NCI-H446 (cell line): ENCODE measurements at regions not wholly inside any gene's neighbourhood (a gene's known extent, or its start where the extent isn't known, plus 50 kb on each side); places are given as distances from the start of the nearest gene placed in this dataset.
"Not testable (repeated sequence)": the region's sequence is repeated elsewhere in the genome, so short reads cannot be mapped to it uniquely, and the experiment has no call there.

Experiments used
- DNase-seq, 2 experiments: peaks; one replicate each; lab custom pipeline; 2025; lab: John Stamatoyannopoulos, UW

DNA sequence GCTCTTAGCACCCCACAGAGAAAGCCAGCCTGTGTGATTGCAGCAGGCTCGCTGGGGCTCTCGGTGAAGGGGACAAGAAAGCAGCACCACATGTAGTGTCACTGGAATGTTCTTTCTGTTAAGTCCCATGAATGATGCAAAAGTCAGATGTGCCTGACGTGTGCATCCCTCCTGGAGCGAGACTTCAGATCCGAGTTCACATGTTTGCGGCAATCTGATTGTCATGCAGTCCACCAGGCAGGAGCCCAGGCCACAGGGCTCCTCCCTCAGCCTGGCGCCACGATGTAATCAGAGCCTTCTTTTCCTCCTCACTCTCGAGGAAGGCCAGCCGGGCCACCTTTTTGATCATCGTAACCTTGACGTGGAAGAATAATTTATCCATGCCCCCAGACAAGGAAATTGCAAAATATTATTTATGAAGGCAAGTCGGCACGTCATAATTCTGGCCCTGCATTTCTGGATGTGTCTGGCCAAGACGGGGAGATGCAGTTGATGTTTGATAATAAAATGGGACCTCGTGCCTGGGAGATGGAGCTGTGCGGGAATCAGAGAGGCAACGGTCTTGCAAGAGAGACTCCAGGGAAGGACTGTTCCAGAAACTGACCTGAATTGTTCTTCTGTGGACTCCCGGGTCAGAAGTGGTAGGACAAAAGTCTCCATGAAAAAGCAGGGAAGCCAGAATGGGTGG is 214.6 kb downstream of the PHETA1 start:
- DNase-seq, result no peak

DNA sequence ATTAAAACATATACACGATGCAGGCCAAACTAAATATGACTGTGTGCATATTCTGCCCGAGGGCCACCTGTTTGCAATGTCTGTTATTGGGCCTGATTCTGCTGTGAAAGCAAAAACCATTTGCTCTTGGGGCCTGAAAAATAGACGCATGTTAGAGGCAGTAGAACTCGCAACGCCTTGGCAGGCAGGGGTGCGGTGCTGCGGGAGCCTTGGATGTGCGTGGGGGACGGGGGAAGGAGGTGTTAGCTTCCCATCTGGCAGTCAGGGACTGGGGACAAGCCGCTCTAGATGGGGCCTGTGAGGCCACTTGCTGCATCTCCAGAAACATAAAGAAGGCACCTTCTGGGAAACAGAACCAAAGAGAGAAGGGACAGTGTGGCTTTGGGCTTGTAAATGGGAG is 216.3 kb downstream of the PHETA1 start:
- DNase-seq, result no peak

DNA sequence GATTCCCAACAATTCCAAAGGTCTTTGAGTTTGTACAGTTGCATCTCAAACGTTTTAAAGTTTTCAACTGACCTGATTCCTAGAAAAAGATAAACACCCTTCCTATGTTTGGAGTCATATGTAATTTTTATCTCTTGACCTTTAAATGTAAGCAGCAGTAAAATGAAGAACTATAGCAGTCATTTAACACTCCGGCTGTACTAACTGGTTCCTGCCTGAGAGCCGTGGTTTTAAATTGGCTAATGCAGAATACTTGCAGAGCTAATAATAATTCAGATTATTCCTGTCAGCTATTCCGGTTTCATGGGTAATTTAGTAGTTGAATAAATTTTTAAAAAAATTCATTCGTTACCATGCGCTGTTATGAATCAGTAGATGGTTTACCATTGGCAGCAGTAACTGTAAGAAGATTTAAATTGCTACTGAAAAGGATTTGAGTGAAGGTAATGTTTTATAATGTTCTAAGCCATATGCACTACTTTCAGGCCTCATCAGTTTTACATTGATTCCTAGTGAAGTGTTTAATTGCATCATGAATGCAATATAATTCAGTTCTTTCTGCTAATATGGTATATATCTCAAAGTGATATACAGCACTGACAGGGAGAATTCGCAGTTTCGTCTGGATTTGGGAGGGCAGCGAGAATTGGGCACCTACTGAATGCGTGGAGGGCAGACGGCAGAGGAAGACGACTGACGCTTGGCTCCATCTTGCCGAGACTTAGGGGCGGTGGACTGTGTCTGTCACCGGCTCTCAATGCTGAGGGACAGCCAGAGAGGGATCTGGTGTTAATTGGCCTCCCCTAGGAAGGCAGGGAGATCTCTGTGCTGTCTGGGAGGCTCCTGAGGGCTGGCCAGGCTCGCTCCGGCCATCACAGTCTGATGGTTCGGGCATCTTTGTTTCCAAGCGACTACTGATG is 217.7 kb downstream of the PHETA1 start:
- no peak for DNase-seq

DNA sequence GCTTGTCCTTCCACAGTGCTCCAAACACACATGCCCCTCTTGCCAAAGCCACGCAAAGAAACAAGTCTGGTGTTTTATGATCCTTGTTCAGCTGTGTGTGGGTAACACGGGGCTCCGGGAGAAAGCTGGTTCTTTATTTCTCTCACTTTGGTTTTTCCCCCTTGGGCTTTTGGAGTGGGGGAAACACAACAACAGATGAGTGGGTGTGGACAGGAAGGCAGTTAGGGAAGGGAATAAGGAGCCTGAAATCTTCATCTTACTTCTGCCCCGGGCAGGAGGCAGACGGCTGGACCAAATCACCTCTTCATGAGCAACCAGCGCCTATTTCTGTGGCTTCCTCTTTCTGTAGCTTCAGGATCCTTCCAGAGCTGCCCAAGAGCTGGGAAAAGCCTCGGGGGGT is 218.5 kb downstream of the PHETA1 start:
- no peak for DNase-seq

DNA sequence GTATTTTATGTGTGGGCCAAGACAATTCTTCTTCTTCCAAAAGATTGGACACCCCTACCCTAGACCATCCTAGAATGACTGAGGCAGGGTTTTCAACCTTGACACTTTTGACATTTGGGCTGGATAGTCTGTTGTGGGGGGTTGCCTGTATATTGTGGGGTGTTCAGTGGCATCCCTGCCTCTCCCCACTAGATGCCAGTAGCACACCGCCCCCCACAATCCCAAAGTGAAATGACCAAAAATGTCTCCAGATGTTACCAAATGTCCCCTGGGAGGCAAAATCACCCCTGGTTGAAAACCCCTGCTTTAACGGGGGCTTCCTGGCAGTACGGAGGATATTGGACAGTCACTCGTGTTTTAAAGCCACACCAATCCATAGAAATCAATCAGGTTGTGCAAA is 219.6 kb downstream of the PHETA1 start:
- DNase-seq, result no peak

DNA sequence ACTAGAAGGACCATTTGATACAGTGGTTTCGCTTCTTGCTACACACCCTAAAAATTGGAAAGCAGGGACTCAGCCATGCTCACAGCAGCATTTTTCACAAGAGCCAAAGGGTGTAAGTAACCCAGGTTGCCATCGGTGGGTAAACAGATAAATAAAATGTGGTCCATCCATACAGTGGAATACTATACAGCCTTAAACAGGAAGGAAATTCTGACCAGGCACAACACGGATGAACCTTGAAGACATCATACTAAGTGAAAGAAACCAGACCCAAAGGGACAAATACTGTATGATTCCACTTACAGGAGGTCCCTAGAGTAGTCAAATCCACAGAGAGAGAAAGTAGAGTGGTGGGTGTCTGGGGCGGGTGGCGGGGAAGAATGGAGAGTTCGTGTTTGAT is 220.9 kb downstream of the PHETA1 start:
- no peak for DNase-seq

DNA sequence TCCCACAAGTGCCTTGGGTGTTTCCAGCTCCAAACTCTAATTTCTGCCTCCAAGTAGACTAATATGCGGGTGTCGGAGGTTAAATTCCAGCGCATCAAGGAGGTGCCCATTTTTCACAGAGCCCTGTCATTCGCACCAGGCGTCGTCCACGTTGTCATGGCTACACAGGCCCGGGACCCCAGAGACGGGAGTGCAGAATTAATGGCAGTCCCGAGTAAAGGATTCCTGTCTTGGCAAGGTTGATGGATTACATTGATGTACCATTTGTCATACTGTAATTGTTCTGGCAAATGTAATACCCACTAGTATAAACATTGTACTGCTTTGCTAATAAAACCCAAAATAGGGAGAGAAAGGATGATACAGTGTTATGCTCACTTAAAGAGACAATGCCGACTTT is 222.9 kb upstream of the MYL2 start:
- no peak for DNase-seq

DNA sequence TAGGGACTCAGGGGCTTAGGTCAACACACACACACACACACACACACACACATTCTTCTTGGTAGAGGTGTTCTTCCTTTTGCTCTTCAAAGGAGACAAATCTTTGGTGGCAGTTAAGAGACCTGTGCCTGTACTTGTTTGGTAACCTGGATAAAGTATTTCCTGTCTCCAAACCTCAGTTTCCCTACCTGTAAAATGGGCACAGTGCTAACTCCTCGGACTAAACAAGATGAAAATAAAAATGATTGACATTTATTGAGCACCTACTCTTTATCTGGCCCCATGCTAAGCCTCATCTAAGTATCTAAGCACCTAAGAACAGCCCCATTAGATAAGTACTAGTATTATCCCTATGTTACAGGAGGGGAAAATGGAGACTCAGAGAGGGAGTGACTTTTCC is 220.8 kb upstream of the MYL2 start:
- no peak for DNase-seq

DNA sequence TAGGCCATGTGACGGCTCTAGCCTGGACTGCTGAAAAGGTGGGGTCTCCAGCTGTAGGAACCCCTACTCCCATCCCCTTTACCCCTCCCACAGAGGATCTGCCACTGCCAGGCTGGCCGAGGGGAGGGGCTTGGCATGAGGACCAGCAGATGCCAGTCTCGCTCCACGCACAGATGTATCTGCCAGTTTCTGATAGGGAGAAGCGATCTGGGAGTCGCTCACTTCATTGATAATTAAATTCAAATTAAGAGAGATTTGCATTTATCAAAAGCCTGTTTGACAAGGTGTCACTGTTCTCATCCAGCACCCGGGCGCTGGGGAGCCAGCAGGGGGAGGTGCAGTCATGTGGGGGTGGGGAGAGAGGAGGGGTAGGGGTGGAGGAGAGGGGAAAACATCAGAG is 217.6 kb upstream of the MYL2 start:
- DNase-seq, result no peak

DNA sequence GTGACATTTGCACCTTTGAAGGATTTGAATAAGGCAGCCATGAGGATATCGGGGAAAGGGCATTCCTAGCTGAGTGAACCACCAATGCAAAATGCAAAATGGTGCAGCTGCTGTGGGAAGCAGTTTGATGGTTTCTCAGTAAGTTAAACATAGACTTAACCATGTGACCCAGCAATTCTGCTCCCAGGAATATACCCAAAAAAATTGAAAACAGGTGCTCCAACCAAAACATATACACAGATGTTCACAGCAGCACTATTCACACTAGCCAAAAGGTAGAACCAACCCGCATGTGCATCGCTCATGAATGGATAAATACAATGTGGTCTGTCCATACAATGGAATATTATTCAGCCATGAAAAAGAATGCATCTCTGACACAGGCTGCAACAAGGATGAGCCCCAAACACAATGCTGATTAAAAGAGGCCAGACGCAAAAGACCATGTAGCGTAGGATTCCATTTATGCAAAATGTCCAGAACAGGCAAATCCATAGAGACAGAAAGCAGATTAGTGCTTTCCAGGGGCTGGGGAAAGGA is 215.0 kb upstream of the MYL2 start:
- no peak for DNase-seq

DNA sequence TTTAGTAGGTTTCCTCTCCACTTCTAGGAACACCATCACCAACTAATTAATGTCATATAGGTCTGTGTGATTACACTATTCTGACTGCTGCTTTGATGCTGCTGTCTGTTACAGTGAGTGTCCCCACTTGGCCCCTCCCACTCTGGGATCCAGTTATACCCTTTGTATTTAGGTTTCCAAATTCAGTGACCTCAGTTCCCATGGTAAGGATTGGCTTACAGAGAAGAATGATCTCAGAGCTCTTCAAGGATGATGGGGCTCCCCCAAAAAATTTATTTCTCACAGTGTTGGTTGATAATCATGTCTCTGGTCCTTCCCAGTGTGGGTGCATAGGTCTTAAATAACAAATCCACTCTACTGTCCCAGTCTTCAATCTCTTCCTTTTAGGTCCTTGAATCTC is 210.0 kb upstream of the MYL2 start:
- DNase-seq, result no peak

DNA sequence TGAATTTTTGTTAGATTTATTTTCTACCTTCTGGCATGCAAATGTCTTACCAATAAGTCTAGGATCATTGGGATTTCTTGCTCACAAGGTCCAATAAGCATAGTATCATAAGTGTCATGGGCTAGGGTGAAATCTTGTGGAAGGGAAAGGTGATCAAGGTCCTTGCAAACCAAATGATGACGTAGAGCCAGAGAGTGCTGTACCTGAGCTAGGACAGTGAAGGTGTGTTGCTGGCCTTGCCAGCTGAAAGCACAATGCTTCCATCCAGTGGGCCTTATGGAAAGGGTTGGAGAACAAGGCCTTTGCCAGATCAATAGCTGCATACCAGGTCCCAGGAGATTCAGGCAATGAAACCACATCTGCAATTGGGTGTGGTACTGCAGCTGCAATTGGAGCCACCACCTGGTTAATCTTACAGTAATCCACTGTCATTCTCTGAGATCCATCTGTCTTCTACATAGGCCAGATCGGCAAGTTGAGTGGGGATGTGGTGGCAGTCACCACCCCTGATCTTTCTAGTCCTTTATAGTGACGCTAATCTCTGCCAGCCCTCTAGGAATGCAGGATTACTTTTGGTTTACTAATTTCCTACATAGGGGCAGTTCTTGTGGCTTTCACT is 208.9 kb upstream of the MYL2 start:
- DNase-seq, result no peak

DNA sequence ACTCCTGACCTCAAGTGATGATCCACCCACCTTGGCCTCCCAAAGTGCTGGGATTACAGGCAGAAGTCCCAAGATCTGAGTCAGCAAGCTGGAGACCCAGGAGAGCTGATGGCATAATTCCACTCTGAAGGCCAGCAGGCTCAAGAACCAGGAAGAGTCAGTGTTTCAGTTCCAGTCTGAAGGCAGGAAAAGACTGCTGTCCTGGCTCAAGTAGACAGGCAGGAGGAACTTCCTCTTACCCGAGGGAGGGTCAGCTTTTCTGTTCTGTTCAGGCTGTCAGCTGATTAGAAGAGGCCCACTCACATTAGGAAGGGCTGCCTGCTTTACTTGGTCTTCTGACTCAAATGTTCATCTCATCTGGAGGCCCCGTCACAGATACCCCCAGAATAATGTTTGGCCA is 206.0 kb upstream of the MYL2 start:
- DNase-seq, result no peak

DNA sequence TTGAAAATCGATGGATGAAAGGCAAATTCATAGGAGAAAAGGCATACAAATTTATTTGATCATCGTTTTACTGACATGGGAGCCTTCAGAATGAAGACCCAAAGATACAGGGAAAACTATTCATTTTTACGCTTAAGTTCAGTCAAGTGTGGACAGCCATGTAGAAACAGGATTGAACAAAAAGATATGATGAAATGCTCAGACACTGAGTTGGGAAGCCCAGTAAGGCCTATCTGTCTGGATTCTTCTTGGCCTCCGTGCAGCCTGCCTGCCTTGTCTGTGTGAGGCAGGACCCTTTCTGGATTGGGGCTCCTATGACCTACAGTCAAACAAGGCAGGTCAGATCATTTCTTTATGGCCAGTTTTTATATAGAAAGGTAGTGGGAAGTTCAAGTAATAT is 203.8 kb upstream of the MYL2 start:
- no peak for DNase-seq

DNA sequence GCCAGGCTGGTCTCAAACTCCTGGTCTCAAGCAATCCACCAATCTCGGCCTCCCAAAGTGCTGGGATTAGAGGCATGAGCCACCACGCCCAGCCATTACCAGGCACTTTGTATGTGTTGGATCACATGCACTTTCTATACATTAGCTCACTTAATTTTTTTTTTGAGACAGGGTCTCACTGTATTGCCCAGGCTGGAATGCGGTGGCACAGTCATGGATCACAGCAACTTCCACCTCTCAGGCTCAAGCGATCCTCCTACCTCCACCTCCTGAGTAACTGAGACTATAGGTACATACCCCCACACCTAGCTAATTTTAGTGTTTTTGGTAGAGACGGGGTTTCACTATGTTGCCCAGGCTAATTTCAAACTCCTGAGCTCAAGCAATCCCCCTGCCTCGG is 203.0 kb upstream of the MYL2 start:
- DNase-seq, result no peak

DNA sequence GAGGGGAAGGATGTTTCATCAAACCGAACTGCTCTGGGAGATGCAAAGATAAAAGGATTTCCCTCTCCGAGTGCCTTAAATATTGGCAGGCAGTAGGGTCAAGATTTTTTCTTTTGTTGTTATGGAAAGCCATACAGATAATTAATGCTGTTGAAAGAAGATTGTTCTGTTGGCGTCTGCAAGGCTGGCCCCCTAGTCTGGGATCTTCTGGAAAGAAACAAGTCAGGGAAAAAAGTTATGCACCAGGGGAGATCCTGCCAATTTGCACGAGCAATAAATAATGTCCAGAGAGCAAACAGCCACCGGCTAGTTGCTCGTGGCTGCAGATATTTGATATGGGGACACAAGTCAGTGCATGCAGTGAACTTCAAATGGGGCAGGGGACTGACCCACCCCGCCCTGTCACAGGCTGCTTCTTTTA is 202.1 kb upstream of the MYL2 start:
- no peak for DNase-seq

DNA sequence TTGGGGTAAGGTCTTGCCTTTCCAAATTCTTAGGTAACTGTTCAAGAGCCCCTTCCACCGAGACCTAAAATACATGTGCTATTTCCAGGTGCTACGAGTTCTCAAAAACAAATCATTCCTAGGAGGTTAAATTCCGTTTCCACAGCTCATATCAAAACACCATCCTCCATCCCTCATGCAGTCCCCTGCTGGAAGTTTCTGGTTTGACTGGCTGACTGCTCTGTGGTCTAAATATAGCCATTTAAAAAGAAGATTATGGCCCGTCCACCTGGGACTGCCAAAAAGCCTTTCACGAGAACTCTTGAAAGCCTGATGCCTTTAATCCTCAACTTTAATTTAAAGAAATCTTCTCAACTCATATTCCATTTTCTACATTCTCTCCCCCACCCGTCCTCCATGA is 201.5 kb upstream of the MYL2 start:
- DNase-seq, result no peak

DNA sequence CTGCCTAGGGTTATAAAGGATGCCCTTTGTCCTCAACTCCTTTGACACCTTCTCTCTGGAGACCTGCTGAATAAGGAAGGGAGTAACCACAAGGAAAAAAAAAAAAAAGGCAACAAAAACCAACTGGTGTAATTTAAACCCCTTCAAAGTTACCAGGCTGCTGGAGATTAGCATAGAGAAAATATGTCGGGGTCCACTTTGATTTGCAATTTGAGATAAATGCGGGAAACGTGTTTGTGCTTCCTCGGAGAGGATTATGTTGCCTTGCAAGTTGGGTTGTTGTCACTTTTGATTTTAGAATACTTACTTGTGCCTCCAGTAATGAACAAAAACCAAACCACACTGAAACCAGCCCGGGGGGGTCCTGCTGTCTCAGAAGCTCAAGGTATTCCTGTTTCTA is 200.2 kb upstream of the MYL2 start:
- DNase-seq, result no peak

DNA sequence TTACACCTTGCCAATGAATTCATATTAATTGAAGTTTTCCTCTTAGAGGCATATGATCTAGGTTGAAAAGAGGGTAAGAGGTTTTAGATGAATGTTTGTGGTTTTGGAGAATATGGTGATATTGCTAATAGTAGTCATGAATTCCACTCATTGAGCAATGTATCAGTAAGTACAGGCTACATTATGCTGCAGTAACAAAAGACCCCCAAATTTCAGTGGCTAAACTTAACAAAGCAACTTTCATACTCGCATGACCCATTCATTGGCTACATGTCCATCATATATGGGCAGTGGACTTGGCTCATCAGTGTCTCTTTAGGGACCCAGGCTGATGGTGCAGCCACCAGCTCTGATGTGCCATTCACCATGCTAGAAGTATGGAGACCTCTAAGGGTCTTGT is 196.6 kb upstream of the MYL2 start:
- DNase-seq, result no peak

DNA sequence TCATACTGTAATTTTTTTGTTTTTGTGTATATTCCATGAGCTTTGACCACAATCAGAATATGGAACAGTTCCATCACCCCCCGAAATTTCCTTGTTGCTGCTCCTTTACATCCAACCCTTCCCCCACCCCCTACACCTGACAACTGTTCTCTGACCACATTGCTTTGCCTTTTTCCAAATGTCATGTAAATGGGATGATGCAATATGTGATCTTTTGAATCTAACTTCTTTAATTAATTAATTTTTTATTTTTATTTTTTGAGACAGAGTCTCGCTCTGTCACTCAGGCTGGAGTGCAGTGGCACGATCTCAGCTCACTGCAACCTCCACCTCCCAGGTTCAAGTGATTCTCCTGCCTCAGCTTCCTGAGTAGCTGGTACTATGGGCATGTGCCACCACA is 192.9 kb upstream of the MYL2 start:
- DNase-seq, result not testable (repeated sequence)

DNA sequence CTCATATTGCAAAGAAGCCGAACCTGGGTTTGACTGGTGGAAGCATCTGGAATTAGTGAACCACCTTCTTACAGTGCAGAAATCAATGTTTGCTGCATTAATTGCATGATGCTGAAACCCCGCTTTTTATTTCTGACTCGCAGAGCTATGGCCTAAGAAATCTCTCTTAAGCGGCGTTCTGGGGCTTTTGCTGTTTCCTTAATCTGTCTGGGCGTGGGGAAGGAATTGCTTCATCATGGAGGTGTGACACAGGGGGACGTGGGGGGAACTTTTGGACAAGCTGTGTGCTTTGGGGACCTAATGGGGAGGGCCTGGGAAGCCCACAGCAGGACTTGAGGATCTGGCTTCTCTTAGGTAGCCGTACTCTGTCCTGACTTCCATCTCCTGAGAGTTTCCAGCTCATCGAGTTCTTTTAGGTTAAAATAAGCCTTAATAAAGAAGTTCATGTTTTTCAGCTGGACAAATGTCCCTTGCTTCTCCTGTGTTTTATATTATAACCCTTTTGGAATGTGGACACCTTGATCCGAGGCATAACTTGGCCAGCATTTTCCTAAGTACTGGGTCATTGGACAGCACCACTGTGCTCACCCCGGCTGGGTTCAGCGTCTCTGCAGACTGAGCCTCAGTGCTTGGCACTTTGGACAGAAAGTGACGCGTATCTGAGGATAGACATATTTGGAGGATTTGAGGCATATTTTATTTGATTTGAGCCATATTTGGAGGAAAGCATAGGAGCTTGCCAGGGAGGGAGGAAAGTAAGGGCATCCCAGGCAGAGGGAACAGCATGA is 192.1 kb upstream of the MYL2 start:
- DNase-seq, result no peak

DNA sequence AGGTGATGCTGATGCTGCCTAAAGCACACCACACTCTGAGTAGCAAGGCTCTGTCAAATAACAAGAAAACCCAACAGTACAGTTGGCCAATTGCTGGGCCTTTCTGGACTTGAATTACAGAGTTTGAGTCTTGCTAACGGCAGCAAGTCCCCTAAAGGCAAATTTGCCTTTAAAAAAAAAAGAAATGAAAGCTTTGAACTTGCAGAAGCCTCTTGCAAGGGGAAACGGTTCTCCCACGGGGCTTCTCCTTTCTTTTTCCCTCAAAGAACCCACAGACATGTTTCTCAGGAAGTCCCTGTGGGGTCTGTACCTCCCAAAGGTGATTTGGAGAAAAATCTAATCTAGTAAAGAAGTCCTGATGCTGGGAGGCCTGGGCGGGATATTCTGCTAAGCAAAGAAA is 191.3 kb upstream of the MYL2 start:
- DNase-seq, result no peak
